Keratinocyte (primary cell): ENCODE measurements at regions not wholly inside any gene's neighbourhood (a gene's known extent, or its start where the extent isn't known, plus 50 kb on each side); places are given as distances from the start of the nearest gene placed in this dataset.

Source experiments
- DNase-seq: peaks from one replicate; pipeline ENCODE4 v3.0.0-alpha.2; 2011; ENCODE audit warnings: low read depth, missing footprints, low spot score
- FAIRE-seq: peaks from 2 replicates; lab custom pipeline; 2011; peaks lifted over from hg19 to GRCh38; lab: Jason Lieb, UNC
- H2AFZ ChIP-seq: 2 replicates; pipeline ENCODE4 v1.6.0; 2012; ENCODE audit warnings: low read length, control low read depth, inconsistent platforms; ENCODE audit not compliant: control insufficient read depth
- H3K27ac ChIP-seq: 2 replicates; pipeline ENCODE4 v1.5.1; 2011; ENCODE audit warnings: low read length; ENCODE audit not compliant: control insufficient read depth, insufficient read depth
- H3K27me3 ChIP-seq: 3 replicates; pipeline ENCODE4 v1.6.0; 2011; ENCODE audit warnings: low read length; ENCODE audit not compliant: control insufficient read depth, insufficient read depth; ENCODE audit errors: extremely low read depth
- H3K36me3 ChIP-seq, 2 experiments: 2 replicates in 1 of 2; 3 replicates in 1 of 2; pipeline ENCODE4 v1.5.1; 2011; ENCODE audit warnings: low read length in 2 of 2, mild to moderate bottlenecking in 1 of 2; ENCODE audit not compliant: control insufficient read depth in 2 of 2, insufficient read depth in 2 of 2; ENCODE audit errors: extremely low read depth in 1 of 2
- H3K4me1 ChIP-seq: 3 replicates; pipeline ENCODE4 v1.5.1; 2011; ENCODE audit warnings: low read length; ENCODE audit not compliant: control insufficient read depth, insufficient read depth; ENCODE audit errors: extremely low read depth
- H3K4me2 ChIP-seq: 3 replicates; pipeline ENCODE4 v1.6.0; 2011; ENCODE audit warnings: low read depth, low read length; ENCODE audit not compliant: control insufficient read depth, insufficient read depth; ENCODE audit errors: extremely low read depth
- H3K4me3 ChIP-seq, 3 experiments: fragments of 200-600 bp in 1 of 3; sonication (generic) in 1 of 3; 2 replicates in 2 of 3; 3 replicates in 1 of 3; pipeline ENCODE4 v1.5.1; 2011 to 2016; ENCODE audit warnings: low read length in 3 of 3, mild to moderate bottlenecking in 3 of 3, control low read depth in 2 of 3, inconsistent platforms in 1 of 3, low read depth in 1 of 3, mixed read lengths in 1 of 3, mixed run types in 1 of 3, moderate library complexity in 1 of 3; ENCODE audit not compliant: control insufficient read depth in 2 of 3, insufficient read depth in 2 of 3; ENCODE audit errors: extremely low read depth in 1 of 3
- H3K79me2 ChIP-seq: 2 replicates; pipeline ENCODE4 v1.6.0; 2012; ENCODE audit warnings: low read length; ENCODE audit not compliant: control insufficient read depth, insufficient read depth
- H3K9ac ChIP-seq: 3 replicates; pipeline ENCODE4 v1.6.0; 2011; ENCODE audit warnings: low read length; ENCODE audit not compliant: control insufficient read depth, insufficient read depth; ENCODE audit errors: extremely low read depth
- H3K9me1 ChIP-seq: 3 replicates; pipeline ENCODE4 v1.6.0; 2011; ENCODE audit warnings: low read length; ENCODE audit not compliant: control insufficient read depth, insufficient read depth; ENCODE audit errors: extremely low read depth
- H3K9me3 ChIP-seq: 2 replicates; pipeline ENCODE4 v1.5.1; 2012; ENCODE audit warnings: low read depth, low read length; ENCODE audit not compliant: control insufficient read depth
- H4K20me1 ChIP-seq: 3 replicates; pipeline ENCODE4 v1.6.0; 2011; ENCODE audit warnings: low read length; ENCODE audit not compliant: control insufficient read depth, insufficient read depth; ENCODE audit errors: extremely low read depth
- EZH2 ChIP-seq: IDR thresholded peaks from one replicate; pipeline ENCODE4 v1.6.1; 2012; ENCODE audit warnings: inconsistent platforms, mild to moderate bottlenecking, low read length, moderate library complexity
- dilution Hi-C: fragments of 300-500 bp; cut with MboI; formaldehyde crosslinking; loops from one replicate; pipeline ENCODE4 v1.7.0; 2020; ENCODE audit warnings: low sequenced_read_pairs; ENCODE audit not compliant: extremely low pct_ligation_motif_present
- TF ChIP-seq, protein P1 (sequence below), 3 experiments: IDR thresholded peaks in 1 of 3; conservative IDR thresholded peaks in 1 of 3; optimal IDR thresholded peaks in 1 of 3; 2 replicates in 2 of 3; 3 replicates in 1 of 3; pipeline versions ENCODE3 to v1.5.1; 2011; ENCODE audit warnings: low read length in 3 of 3, mild to moderate bottlenecking in 3 of 3, moderate library complexity in 2 of 3, control low read depth in 1 of 3, inconsistent platforms in 1 of 3; ENCODE audit not compliant: insufficient read depth in 2 of 3; ENCODE audit errors: extremely low read depth in 1 of 3

GRCh38 chr4:57710053-57710452, 599.9 kb upstream of the IGFBP7 start:
- Histone ChIP-seq H3K4me3 (no peak overlapping the region), H3K9me3 (no peaks in the 10 kb centered on the region), H3K27ac (no peak overlapping the region), H4K20me1 (no peaks in the 10 kb centered on the region), H3K9ac (no peak overlapping the region), H3K4me1 (no peaks in the 10 kb centered on the region), H3K79me2 (no peaks in the 10 kb centered on the region), H2AFZ (no peak overlapping the region), H3K9me1 (no peaks in the 10 kb centered on the region), H3K4me2 (no peak overlapping the region), H3K36me3 (no peaks in the 10 kb centered on the region), H3K27me3 (no peaks in the 10 kb centered on the region)
- FAIRE-seq (no peak), DNase-seq (no peak)
- dilution Hi-C loops: no loop called here
- no peak for TF ChIP-seq EZH2

GRCh38 chr4:57691370-57691769, 581.2 kb upstream of the IGFBP7 start:
- no peaks in the 10 kb centered on the region for H3K4me1 ChIP-seq
- FAIRE-seq: no peak
- H3K79me2 ChIP-seq: no peaks in the 10 kb centered on the region
- H3K9me3 ChIP-seq: no peaks in the 10 kb centered on the region
- H3K9me1 ChIP-seq: no peaks in the 10 kb centered on the region
- no peaks in the 10 kb centered on the region for H4K20me1 ChIP-seq
- H3K36me3 ChIP-seq: no peaks in the 10 kb centered on the region
- no peaks in the 10 kb centered on the region for H3K27me3 ChIP-seq
- H2AFZ ChIP-seq: no peak overlapping the region
- H3K9ac ChIP-seq: no peak overlapping the region
- TF ChIP-seq, protein P1, sequence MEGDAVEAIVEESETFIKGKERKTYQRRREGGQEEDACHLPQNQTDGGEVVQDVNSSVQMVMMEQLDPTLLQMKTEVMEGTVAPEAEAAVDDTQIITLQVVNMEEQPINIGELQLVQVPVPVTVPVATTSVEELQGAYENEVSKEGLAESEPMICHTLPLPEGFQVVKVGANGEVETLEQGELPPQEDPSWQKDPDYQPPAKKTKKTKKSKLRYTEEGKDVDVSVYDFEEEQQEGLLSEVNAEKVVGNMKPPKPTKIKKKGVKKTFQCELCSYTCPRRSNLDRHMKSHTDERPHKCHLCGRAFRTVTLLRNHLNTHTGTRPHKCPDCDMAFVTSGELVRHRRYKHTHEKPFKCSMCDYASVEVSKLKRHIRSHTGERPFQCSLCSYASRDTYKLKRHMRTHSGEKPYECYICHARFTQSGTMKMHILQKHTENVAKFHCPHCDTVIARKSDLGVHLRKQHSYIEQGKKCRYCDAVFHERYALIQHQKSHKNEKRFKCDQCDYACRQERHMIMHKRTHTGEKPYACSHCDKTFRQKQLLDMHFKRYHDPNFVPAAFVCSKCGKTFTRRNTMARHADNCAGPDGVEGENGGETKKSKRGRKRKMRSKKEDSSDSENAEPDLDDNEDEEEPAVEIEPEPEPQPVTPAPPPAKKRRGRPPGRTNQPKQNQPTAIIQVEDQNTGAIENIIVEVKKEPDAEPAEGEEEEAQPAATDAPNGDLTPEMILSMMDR (optimal IDR thresholded peaks at IDR 0.05 in 1 of 3, IDR thresholded peaks at IDR 0.05 in 1 of 3, conservative IDR thresholded peaks at IDR 0.05 in 1 of 3; ENCODE audit: extremely low read depth in 1 of 3, insufficient read depth in 2 of 3, low read length in 3 of 3): no peak
- TF ChIP-seq EZH2: no peak
- H3K27ac ChIP-seq: no peak overlapping the region
- no peak overlapping the region for H3K4me3 ChIP-seq
- DNase-seq: no peak
- no peak overlapping the region for H3K4me2 ChIP-seq
- dilution Hi-C loops: no loop called here

DNA sequence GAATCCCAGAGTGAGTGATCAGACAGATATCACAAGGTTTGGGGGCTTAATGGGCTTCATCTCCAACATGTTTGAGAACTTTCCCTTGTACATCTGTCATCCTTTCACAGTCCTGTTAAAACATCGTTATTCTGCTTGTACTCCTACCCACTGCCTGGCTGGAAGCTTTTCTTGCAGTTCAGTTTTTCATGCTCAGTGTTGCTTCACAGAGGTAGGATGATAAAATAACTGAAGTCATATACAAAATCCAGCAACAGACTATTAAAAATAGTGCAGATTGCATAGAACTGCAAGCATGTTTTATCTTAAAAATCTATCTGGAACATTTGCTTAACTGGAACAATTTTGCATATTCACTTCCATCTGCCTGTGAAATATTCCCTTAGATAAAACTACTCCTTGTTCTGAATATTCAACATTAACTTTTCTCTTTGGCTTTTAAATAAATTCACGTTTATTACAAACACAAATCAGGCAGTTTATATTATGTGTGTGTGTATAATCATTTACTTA, 579.6 kb upstream of the IGFBP7 start:
- Histone ChIP-seq H3K27ac (no peak overlapping the region), H3K4me3 (no peak overlapping the region), H3K27me3 (no peaks in the 10 kb centered on the region), H3K79me2 (no peaks in the 10 kb centered on the region), H2AFZ (no peak overlapping the region), H3K4me1 (no peaks in the 10 kb centered on the region), H3K9me3 (no peaks in the 10 kb centered on the region), H3K36me3 (no peaks in the 10 kb centered on the region), H3K4me2 (no peak overlapping the region), H4K20me1 (no peaks in the 10 kb centered on the region), H3K9ac (no peak overlapping the region), H3K9me1 (no peaks in the 10 kb centered on the region)
- no peak for FAIRE-seq
- dilution Hi-C loops: no loop called here
- TF ChIP-seq, protein P1 (optimal IDR thresholded peaks at IDR 0.05 in 1 of 3, IDR thresholded peaks at IDR 0.05 in 1 of 3, conservative IDR thresholded peaks at IDR 0.05 in 1 of 3; ENCODE audit: extremely low read depth in 1 of 3, insufficient read depth in 2 of 3, low read length in 3 of 3): no peak
- TF ChIP-seq EZH2: no peak
- no peak for DNase-seq
